ENCODE measurements at regions not wholly inside any gene's neighbourhood (a gene's known extent, or its start where the extent isn't known, plus 50 kb on each side); places are given as distances from the start of the nearest gene placed in this dataset.

DNA sequence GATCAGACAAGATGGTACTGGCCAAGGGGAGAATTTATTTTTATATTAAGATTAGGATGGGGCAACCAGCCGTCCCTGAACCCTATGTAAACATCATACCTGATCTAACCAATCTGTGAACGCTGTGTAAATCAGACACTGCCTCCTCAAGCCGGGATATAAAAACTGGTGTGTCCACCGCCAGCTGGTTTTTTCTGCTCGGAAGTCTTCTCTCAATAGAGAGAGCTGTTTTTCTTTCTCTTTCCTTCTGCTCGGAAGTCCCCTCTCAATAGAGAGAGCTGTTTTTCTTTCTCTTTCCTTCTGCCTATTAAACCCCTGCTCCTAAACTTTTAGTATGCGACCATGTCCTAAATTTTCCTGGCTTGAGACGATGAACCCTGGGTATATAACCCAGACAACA, 615.5 kb upstream of the NUDT12 start:
- TF ChIP-seq TCF12 (IDR thresholded peaks at IDR 0.05) (no peak), POLR2AphosphoS5 (IDR thresholded peaks at IDR 0.05; ENCODE audit: low read depth, low read length) (no peak), TEAD4 (IDR thresholded peaks at IDR 0.05; ENCODE audit: borderline replicate concordance, insufficient read depth) (no peak), EP300 (IDR thresholded peaks at IDR 0.05; ENCODE audit: borderline replicate concordance in 1 of 2, low read depth in 1 of 2, low read length in 1 of 2) (no peak), RXRA (IDR thresholded peaks at IDR 0.05; ENCODE audit: borderline replicate concordance, low read depth) (no peak), TAF1 (IDR thresholded peaks at IDR 0.05; ENCODE audit: borderline replicate concordance, low read depth, low read length) (no peak), GABPA (IDR thresholded peaks at IDR 0.05; ENCODE audit: low read depth) (no peak), EZH2phosphoT487 (IDR thresholded peaks at IDR 0.05; ENCODE audit: borderline replicate concordance, low read depth) (no peak), MEF2A (IDR thresholded peaks at IDR 0.05; ENCODE audit: borderline replicate concordance, low read depth) (no peak)
- TF ChIP-seq, protein P1, sequence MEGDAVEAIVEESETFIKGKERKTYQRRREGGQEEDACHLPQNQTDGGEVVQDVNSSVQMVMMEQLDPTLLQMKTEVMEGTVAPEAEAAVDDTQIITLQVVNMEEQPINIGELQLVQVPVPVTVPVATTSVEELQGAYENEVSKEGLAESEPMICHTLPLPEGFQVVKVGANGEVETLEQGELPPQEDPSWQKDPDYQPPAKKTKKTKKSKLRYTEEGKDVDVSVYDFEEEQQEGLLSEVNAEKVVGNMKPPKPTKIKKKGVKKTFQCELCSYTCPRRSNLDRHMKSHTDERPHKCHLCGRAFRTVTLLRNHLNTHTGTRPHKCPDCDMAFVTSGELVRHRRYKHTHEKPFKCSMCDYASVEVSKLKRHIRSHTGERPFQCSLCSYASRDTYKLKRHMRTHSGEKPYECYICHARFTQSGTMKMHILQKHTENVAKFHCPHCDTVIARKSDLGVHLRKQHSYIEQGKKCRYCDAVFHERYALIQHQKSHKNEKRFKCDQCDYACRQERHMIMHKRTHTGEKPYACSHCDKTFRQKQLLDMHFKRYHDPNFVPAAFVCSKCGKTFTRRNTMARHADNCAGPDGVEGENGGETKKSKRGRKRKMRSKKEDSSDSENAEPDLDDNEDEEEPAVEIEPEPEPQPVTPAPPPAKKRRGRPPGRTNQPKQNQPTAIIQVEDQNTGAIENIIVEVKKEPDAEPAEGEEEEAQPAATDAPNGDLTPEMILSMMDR (IDR thresholded peaks at IDR 0.05) = no peak
- TF ChIP-seq, protein P2, sequence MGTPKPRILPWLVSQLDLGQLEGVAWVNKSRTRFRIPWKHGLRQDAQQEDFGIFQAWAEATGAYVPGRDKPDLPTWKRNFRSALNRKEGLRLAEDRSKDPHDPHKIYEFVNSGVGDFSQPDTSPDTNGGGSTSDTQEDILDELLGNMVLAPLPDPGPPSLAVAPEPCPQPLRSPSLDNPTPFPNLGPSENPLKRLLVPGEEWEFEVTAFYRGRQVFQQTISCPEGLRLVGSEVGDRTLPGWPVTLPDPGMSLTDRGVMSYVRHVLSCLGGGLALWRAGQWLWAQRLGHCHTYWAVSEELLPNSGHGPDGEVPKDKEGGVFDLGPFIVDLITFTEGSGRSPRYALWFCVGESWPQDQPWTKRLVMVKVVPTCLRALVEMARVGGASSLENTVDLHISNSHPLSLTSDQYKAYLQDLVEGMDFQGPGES (IDR thresholded peaks at IDR 0.05; ENCODE audit: low read depth, low read length) = no peak
- TF ChIP-seq, protein P3, sequence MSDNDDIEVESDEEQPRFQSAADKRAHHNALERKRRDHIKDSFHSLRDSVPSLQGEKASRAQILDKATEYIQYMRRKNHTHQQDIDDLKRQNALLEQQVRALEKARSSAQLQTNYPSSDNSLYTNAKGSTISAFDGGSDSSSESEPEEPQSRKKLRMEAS (IDR thresholded peaks at IDR 0.05; ENCODE audit: low read depth) = no peak
- TF ChIP-seq, protein P4, sequence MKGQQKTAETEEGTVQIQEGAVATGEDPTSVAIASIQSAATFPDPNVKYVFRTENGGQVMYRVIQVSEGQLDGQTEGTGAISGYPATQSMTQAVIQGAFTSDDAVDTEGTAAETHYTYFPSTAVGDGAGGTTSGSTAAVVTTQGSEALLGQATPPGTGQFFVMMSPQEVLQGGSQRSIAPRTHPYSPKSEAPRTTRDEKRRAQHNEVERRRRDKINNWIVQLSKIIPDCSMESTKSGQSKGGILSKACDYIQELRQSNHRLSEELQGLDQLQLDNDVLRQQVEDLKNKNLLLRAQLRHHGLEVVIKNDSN (IDR thresholded peaks at IDR 0.05; ENCODE audit: borderline replicate concordance, low read depth) = no peak
